Mesothelial cell of epicardium (in vitro differentiated cells): ENCODE measurements at regions not wholly inside any gene's neighbourhood (a gene's known extent, or its start where the extent isn't known, plus 50 kb on each side); places are given as distances from the start of the nearest gene placed in this dataset.

Experiments
- DNase-seq, 2 experiments: peaks; one replicate each; pipeline ENCODE4 v3.0.0; 2021; ENCODE audit warnings: low spot score in 2 of 2; ENCODE audit not compliant: unreplicated experiment in 2 of 2
- H3K27ac Mint-ChIP-seq: 2 replicates; pipeline ENCODE4 v1.8.0; 2021; ENCODE audit warnings: mixed read lengths
- H3K27me3 Mint-ChIP-seq: 2 replicates; pipeline ENCODE4 v1.8.0; 2021; ENCODE audit warnings: low read depth, mixed read lengths
- H3K36me3 Mint-ChIP-seq: 2 replicates; pipeline ENCODE4 v1.8.0; 2021; ENCODE audit warnings: mixed read lengths
- H3K4me1 Mint-ChIP-seq: 2 replicates; pipeline ENCODE4 v1.8.0; 2021; ENCODE audit warnings: mixed read lengths
- H3K4me3 Mint-ChIP-seq: 2 replicates; pipeline ENCODE4 v1.8.0; 2021; ENCODE audit warnings: mild to moderate bottlenecking, moderate library complexity, mixed read lengths
- H3K9me3 Mint-ChIP-seq: 2 replicates; pipeline ENCODE4 v1.8.0; 2021; ENCODE audit warnings: mixed read lengths
- TF ChIP-seq, protein P1 (sequence below): fragments of 200-600 bp; sonication (generic); IDR thresholded peaks from one replicate; pipeline ENCODE4 v1.5.0; 2021; ENCODE audit warnings: antibody characterized with exemption; ENCODE audit not compliant: unreplicated experiment

DNA sequence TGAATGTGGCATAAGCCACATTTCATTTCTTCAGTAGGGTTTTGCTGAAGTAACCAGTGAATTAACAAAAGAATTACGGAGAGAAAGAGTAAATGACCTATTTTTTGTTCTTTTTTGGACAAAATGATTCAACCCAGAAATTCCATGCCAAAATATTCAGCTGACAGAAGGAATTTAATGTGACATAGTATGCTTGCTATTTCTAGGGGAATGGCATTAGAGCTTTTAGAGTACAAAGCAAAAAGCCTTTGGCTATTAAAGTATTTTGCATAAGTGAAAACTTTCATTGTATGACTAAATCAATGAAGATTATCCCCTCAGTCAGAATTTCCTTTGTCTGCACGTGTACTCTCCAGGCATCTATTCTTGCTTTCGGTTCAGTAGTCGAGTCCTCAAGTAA lies 465.3 kb downstream of the COG6 start:
- no peak overlapping the region for H3K27ac Mint-ChIP-seq
- TF ChIP-seq, protein P1, sequence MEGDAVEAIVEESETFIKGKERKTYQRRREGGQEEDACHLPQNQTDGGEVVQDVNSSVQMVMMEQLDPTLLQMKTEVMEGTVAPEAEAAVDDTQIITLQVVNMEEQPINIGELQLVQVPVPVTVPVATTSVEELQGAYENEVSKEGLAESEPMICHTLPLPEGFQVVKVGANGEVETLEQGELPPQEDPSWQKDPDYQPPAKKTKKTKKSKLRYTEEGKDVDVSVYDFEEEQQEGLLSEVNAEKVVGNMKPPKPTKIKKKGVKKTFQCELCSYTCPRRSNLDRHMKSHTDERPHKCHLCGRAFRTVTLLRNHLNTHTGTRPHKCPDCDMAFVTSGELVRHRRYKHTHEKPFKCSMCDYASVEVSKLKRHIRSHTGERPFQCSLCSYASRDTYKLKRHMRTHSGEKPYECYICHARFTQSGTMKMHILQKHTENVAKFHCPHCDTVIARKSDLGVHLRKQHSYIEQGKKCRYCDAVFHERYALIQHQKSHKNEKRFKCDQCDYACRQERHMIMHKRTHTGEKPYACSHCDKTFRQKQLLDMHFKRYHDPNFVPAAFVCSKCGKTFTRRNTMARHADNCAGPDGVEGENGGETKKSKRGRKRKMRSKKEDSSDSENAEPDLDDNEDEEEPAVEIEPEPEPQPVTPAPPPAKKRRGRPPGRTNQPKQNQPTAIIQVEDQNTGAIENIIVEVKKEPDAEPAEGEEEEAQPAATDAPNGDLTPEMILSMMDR, result no peak
- no peak for DNase-seq
- peaks cover 5% of the 10 kb centered on the region for H3K9me3 Mint-ChIP-seq
- H3K4me3 Mint-ChIP-seq, result no peak overlapping the region
- H3K4me1 Mint-ChIP-seq, result peaks cover 36% of the 10 kb centered on the region
- H3K27me3 Mint-ChIP-seq, result no peaks in the 10 kb centered on the region
- H3K36me3 Mint-ChIP-seq, result no peaks in the 10 kb centered on the region

DNA sequence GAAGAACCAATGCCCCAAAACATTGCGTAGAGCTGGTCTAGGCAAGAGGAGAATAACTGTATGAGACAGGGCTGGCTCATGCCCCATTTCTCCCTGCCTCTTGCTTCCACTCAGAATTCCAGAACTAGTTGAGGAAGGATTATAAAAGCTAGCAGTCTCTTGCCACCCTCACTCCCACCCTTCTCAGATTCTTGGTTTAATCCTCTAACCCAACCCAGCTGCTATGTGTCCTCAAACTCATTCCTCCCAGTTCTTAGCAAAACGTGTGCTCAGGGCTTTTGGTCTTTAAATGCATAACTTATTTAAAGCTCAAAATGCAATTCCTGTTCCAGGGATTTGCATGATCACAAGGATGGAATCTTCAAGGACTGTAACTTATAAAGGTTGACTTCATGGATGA lies 466.3 kb downstream of the COG6 start:
- no peaks in the 10 kb centered on the region for H3K36me3 Mint-ChIP-seq
- DNase-seq, result no peak
- H3K27me3 Mint-ChIP-seq, result no peaks in the 10 kb centered on the region
- H3K27ac Mint-ChIP-seq, result no peak overlapping the region
- TF ChIP-seq, protein P1, result no peak
- H3K4me1 Mint-ChIP-seq, result peaks cover 39% of the 10 kb centered on the region
- H3K9me3 Mint-ChIP-seq, result peaks cover 5% of the 10 kb centered on the region
- H3K4me3 Mint-ChIP-seq, result no peak overlapping the region

DNA sequence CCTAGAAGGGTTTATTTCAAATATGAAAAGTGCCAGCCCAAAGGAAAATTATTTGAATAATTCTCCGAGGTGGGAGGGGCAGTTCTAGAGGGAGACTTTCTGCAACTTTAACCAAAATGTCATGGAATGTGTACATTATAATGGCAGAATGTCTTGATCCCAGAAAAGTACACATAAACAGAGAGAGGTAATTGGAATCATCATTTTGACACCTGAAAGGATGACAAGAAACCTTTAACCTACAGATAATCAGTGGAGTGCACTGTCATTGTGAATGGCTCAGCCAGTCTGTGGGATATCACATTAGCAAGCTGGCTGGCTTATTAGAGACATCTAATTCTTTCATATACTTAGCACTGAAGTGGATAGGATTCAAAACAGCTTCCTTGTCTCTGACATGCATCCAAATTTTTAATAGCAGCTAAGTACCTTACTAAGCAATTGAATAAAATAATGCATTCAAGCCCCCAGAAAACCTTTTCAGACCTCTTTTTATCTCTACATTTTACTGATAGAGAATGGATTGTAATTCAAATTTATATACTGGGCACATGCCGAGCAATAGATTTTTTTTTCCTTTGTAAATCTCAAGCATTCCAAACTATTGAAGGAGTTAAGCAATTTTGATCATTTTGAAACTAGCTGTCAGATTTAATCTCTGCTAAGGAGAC lies 468.6 kb downstream of the COG6 start:
- Mint-ChIP-seq H3K36me3 (peaks cover under 1% of the 10 kb centered on the region), H3K4me1 (peaks cover 36% of the 10 kb centered on the region), H3K27me3 (peaks cover 3% of the 10 kb centered on the region), H3K4me3 (no peak overlapping the region), H3K27ac (no peak overlapping the region), H3K9me3 (peaks cover 6% of the 10 kb centered on the region)
- TF ChIP-seq, protein P1, result no peak
- no peak for DNase-seq

DNA sequence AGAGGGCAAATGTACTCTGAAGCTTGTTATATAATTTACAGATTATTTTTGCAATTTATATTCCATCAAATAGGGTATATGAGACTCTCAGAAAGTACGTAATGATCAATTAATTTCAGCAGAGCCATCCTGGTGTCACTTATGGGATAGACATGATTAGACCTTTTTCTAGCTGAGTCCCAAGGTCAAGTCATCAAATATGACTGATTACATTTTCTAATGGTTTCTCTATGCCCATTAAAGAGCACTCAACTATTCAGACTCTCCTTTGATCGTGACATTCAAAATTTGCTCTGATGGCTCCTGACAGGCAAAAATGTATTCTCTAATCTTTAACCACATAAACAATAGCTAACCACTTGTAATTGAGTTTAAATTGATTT lies 469.2 kb downstream of the COG6 start:
- Mint-ChIP-seq H3K4me3 (no peak overlapping the region), H3K36me3 (peaks cover 6% of the 10 kb centered on the region), H3K27me3 (peaks cover 3% of the 10 kb centered on the region), H3K27ac (no peak overlapping the region), H3K4me1 (peaks cover 36% of the 10 kb centered on the region), H3K9me3 (peaks cover 11% of the 10 kb centered on the region)
- TF ChIP-seq, protein P1, result no peak
- DNase-seq, result no peak

DNA sequence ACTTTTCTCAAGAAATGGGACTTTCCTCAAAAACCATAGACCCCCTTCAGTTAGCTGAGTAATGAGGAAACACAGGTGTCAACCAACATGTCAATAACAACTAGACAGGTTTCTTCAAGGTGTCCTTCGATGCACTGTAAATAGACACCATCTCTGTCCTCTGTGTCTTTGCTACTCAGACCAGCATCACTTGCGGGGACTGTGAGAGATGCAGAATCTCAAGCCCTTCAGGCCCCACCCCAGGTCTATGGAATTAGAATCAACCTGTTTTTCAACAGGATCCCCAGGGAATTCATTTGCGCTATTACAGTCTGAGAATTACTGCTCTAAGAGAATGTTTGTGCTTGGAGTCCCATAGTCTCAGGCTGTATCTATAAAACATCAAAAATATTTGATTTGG lies 469.9 kb downstream of the COG6 start:
- Mint-ChIP-seq H3K27me3 (peaks cover 3% of the 10 kb centered on the region), H3K4me1 (peaks cover 36% of the 10 kb centered on the region), H3K9me3 (peaks cover 13% of the 10 kb centered on the region), H3K27ac (no peak overlapping the region), H3K4me3 (no peak overlapping the region), H3K36me3 (peaks cover 6% of the 10 kb centered on the region)
- TF ChIP-seq, protein P1, result no peak
- no peak for DNase-seq
